ENCODE measurements at regions not wholly inside any gene's neighbourhood (a gene's known extent, or its start where the extent isn't known, plus 50 kb on each side); places are given as distances from the start of the nearest gene placed in this dataset.
"Not testable (repeated sequence)": the region's sequence is repeated elsewhere in the genome, so short reads cannot be mapped to it uniquely, and the experiment has no call there.

- not testable (repeated sequence) for TF ChIP-seq CTCF (conservative IDR thresholded peaks at IDR 0.05; ENCODE audit: low read depth, low read length); EZH2phosphoT487 (IDR thresholded peaks at IDR 0.05; ENCODE audit: borderline replicate concordance, low read length); EZH2 (IDR thresholded peaks at IDR 0.05; ENCODE audit: low read length, unreplicated experiment)
Observed at GRCh38 chr14:105886791-105887191, 360.4 kb downstream of the TMEM121 start.
